ENCODE measurements at regions not wholly inside any gene's neighbourhood (a gene's known extent, or its start where the extent isn't known, plus 50 kb on each side); places are given as distances from the start of the nearest gene placed in this dataset.

DNA sequence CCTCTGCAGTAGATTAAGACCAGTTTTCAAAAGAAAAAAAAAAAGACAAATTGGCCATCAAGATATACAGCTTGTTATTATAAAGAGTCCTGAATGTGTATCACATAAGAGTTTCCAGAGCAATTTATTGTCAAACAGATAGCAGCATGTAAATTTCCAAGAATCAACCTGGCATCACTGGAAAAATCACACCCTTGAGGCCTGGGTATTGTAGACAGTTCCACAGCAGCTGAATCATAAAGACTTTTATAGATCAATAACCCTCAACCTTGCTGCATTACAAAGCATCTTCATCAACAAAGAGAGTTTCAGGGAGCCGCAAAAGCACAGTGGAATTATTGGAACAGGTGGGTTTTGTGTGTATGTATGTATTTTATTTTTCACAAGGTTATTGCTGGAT lies 94.6 kb upstream of the LRIG3 start:
- TF ChIP-seq, protein P1, sequence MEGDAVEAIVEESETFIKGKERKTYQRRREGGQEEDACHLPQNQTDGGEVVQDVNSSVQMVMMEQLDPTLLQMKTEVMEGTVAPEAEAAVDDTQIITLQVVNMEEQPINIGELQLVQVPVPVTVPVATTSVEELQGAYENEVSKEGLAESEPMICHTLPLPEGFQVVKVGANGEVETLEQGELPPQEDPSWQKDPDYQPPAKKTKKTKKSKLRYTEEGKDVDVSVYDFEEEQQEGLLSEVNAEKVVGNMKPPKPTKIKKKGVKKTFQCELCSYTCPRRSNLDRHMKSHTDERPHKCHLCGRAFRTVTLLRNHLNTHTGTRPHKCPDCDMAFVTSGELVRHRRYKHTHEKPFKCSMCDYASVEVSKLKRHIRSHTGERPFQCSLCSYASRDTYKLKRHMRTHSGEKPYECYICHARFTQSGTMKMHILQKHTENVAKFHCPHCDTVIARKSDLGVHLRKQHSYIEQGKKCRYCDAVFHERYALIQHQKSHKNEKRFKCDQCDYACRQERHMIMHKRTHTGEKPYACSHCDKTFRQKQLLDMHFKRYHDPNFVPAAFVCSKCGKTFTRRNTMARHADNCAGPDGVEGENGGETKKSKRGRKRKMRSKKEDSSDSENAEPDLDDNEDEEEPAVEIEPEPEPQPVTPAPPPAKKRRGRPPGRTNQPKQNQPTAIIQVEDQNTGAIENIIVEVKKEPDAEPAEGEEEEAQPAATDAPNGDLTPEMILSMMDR (conservative IDR thresholded peaks at IDR 0.05) = no peak
- TF ChIP-seq ZFX (IDR thresholded peaks at IDR 0.05) = no peak
